ENCODE measurements at regions not wholly inside any gene's neighbourhood (a gene's known extent, or its start where the extent isn't known, plus 50 kb on each side); places are given as distances from the start of the nearest gene placed in this dataset.
"Not testable (repeated sequence)": the region's sequence is repeated elsewhere in the genome, so short reads cannot be mapped to it uniquely, and the experiment has no call there.

GRCh38 chr3:194031867-194032635 lies 103.9 kb upstream of the HES1 start:
- no peak for DNase-seq (ENCODE audit: extremely low read depth, low read depth)

DNA sequence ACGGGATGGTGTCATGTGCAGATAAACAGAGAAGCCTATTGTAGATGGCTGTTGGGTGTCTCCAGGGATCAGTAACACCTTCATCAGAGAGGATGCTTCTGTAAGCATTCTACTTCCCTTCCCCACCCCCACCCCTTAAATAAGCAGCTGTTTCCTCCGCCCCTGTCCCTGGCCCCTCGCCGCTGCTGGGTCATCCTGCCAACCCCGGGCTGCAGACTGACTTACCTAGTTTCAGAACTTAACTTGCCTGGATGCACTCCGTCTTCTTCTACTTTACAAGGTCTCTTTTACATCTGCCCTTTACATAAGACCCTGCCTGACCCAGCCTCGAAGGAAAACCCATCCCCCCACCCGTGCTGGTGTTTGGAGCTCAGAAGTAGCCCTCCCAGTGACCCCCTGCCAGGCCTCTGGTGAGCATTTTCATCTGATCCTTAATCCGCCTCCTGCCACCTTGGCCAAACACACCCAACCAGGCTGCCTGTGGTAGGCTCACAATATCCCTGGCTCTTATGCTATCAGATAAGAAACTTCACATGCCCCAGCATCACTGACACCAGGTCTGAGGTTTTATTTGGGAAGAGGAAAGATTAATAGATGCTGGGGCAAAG lies 103.0 kb upstream of the HES1 start:
- no peak for DNase-seq (ENCODE audit: extremely low read depth, low read depth)

DNA sequence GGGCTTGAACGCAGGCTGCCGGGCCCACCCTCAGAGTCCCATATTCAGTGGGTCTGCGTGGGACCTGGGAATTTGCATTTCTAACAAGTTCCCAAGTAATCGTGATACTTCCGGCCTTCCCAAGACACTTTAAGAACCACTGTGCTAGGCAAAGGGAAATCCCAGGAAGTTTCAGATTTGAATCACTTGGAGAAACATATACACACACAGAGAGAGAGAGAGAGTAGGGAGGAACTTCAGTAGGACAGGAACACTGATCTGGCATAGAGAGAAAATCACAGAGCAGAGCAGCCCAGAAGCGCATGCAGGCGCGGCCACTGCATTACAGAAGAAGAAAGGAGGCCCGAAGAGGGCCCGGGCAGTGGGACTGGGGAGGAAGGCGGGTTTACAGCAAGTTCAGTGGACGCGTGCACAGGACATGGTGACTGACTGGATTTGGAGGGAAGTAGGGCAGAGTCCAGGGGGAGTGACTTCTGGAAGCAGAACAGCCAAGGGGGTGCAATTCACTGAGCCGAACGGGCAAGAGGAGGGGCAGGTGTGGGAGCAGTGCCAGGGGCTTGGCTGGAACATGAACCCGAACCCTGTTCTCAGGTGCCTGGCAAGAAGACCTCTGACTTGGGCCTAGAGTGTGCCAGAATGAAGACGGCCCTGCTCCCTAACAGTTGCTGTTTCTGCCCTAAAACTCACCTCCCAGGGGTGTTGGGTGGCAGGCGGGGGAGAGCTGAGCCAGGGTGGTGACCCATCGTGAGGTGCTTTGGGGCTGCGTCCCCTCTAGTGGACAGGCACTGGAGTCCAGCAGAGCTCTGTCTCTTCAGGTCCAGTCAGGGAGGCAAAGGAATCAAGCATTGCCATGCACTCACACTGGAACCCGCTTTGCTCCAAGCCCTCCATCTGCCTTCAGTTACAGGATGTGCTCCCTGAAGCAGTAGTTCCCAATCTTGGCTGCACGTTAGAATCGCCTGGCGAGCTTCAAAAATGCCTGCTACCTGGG lies 101.3 kb upstream of the HES1 start:
- no peak for DNase-seq (ENCODE audit: extremely low read depth, low read depth)

DNA sequence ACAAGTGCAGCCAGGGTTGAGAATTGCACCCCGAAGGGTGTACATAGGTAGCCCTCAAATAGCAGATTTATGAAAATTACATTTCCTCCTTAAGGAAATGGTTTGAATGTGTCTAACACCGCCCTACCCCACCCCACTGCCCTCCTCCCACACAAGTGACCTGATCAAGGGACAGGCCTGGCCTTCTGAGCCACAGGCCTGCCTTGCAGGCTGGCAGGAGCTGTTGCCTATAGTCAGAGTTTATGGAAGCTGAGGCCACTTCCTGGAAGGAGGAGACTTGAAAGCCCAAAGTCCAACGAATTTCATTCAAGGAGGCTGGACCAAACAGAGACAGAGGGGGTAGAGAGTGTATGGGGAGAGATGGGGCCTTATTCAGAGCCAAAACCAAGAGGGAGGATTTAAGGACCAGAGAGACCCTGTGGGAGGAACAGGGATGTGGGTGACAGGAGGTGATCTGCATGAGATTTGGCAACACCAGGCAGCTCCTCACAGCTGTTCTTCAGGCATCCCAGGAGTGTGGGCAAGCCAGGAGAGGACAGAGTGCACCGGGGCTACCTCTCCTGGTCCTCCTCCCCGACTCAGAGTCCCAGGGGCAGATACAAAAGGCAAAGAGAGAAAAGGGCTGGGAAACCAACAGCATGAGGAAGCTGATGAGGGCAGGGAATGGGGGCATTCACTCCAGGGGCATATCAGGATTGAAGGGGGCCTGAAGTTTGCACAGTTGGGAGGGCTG lies 100.4 kb upstream of the HES1 start:
- DNase-seq (ENCODE audit: extremely low read depth, low read depth), result no peak

- DNase-seq (ENCODE audit: extremely low read depth, low read depth), result no peak
These were observed 99.1 kb upstream of the HES1 start for GRCh38 chr3:194036842-194037241.

DNA sequence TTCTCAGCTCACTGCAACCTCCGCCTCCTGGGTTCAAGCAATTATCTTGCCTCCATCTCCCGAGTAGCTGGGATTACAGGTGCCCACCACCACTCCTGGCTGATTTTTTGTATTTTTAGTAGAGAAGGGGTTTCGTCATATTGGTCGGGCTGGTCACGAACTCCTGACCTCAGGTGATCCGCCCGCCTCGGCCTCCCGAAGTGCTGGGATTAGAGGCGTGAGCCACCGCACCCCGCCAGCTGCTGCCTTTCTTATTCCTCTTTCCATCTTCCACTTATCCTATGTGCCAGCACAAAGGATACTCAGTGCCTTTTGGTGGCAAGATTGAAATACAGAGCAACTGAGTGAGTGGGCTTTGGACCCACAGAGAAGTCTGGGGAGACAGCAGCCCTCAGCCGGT lies 97.6 kb upstream of the HES1 start:
- DNase-seq (ENCODE audit: extremely low read depth, low read depth), result not testable (repeated sequence)

- DNase-seq (ENCODE audit: extremely low read depth, low read depth), result no peak
These were observed 97.0 kb upstream of the HES1 start for GRCh38 chr3:194038960-194039359.

- DNase-seq (ENCODE audit: extremely low read depth, low read depth), result no peak
These were observed 95.3 kb upstream of the HES1 start for GRCh38 chr3:194040516-194041273.

DNA sequence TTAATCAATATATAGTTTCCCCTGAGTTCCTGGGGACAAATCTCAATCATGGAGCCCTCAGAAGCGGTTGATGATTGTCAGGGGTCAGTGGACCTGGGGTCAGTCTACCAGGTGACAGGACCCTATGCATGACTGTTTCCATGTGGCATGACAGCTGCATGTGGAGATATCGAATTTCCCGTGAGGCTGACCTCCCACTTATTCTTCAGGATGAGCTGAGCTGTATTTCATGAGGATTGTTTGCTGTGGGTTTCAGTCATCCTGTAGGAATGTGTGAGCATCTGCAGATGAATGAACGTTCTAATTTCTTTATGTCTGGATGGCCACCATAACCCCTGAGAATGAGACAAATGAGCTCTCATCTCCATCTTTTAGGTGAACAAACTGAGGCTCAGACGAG lies 93.0 kb upstream of the HES1 start:
- no peak for DNase-seq (ENCODE audit: extremely low read depth, low read depth)

- no peak for DNase-seq (ENCODE audit: extremely low read depth, low read depth)
These were observed 92.4 kb upstream of the HES1 start for GRCh38 chr3:194043516-194043915.

GRCh38 chr3:194045289-194045688 lies 90.7 kb upstream of the HES1 start:
- DNase-seq (ENCODE audit: extremely low read depth, low read depth), result no peak

DNA sequence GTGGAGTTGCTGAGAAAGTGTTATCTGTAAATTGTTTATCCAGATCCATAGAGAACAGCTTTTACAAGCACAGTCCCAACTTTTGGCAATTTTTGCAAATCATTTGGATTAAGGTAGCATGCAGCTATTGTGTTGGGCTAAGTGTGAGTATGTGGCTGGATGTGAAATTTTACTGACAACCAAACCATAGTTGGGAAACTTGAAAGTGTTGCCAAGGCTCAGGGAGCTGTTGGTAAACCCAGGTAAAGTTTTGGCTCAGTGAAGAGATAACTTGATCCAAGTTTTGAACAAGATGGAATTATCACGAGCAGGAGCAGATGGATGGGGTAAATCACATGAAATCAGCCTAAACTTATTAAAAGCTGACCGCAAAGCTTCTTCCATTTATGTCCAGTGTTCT lies 90.0 kb upstream of the HES1 start:
- DNase-seq (ENCODE audit: extremely low read depth, low read depth), result no peak

GRCh38 chr3:194046531-194046930 lies 89.4 kb upstream of the HES1 start:
- DNase-seq (ENCODE audit: extremely low read depth, low read depth), result no peak

- DNase-seq (ENCODE audit: extremely low read depth, low read depth), result no peak
These were observed 88.8 kb upstream of the HES1 start for GRCh38 chr3:194046995-194047645.

DNA sequence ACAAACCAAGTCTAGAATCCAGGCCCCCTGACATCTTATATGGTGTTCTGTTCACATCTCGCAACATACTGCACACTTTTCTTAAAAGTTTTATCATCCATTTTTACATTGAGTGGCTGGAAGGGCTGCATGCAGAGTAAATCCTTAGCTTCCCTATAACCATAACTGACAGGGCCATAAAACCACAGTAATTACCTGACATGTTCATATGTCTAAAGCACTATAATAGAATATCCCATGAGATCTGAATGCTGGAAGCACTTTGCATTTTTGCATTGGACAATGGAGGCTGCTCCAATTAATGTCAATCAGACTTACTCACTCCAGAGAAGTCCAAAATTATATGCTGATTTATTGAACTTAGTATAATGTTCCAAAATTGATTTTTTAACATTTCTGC lies 86.6 kb upstream of the HES1 start:
- no peak for DNase-seq (ENCODE audit: extremely low read depth, low read depth)

DNA sequence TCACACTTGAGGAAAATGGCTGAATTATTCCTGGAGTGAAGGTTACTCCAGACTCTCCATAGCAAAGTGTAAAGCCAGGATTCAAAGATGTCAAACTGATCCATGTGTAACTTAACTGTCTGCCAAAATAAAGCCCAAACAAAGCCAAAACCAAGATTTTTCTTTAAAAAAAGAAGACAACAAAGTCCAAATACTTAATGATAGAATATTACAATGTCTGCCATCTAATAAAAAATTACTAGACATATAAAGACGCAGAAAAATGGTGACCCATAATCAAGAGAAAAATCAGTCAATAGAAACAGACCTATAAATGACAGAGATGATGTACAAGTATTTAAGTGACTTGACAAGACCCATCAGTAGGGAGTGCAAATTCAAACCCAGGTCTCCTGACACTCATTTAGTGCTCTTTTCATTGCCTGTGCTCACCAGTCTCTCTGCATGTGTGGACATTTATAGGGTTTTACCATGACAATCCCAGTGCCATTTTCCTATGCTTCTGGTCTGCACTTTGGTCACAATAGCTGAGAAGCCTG lies 85.1 kb upstream of the HES1 start:
- DNase-seq (ENCODE audit: extremely low read depth, low read depth), result no peak

- DNase-seq (ENCODE audit: extremely low read depth, low read depth), result no peak
These were observed 84.4 kb upstream of the HES1 start for GRCh38 chr3:194051366-194052149.

DNA sequence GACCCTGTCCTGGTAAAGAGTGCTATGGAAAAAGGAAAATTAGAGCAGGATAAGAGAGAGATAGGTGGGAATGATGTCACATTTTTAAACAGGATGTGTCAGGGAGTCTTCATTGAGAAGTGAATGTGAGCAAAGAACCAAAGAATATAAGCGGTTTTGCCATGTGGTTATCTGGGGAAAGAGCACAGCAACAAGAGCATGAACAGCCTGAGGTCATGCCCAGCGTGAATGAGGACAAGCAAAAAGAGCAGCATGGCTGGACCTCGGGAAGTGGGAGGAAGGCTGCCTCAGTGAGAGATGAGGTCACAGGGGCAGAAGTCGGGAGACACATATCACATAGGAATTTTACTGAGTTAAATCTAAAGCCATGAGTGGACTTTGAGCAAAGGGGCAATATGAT lies 82.8 kb upstream of the HES1 start:
- no peak for DNase-seq (ENCODE audit: extremely low read depth, low read depth)
